ENCODE measurements at regions not wholly inside any gene's neighbourhood (a gene's known extent, or its start where the extent isn't known, plus 50 kb on each side); places are given as distances from the start of the nearest gene placed in this dataset.

DNA sequence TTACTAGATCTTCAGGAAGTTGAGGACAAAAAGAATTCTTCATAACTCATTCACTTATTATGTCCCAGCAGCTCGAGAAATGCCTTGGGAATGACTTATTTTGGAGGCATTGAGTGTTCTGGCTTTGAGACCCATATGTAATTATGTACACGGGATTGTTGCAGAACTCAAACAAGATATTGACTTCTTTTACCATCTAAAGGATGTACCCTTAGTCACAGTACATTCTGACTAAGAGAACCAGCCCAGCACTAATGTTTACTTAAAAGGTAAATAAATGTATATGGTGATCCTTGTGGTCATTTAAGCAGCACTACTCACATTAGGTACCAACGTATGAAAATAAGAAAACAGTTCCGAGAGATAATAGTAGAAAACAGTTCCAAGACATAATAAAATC, 268.9 kb downstream of the ADCYAP1 start:
- no peaks in the 10 kb centered on the region for H3K9me2 ChIP-seq (ENCODE audit: insufficient read depth)
- H3K27ac ChIP-seq (ENCODE audit: low read depth, low read length): no peak overlapping the region
- no peaks in the 10 kb centered on the region for H3K36me3 ChIP-seq (ENCODE audit: control insufficient read depth in 1 of 2, insufficient read depth in 2 of 2, low read length in 2 of 2)
- RAD21 ChIA-PET (ENCODE audit: low non-redundant PET in 1 of 2, low total read pairs in 2 of 2, uncharacterized antibody in 2 of 2, unreplicated experiment in 2 of 2): no interaction called here
- H3K4me2 ChIP-seq (ENCODE audit: low read length): no peak overlapping the region
- no TSS peak for BruUV-seq (replicated peaks)
- CTCF ChIA-PET: no interaction called here
- POLR2A ChIA-PET: no interaction called here
- ATAC-seq (no peak), DNase-seq (ENCODE audit: low read depth, low spot score) (no peak)
- no peak overlapping the region for H3K4me3 ChIP-seq (replicated peaks in 1 of 2; ENCODE audit: low read depth in 1 of 2, low read length in 2 of 2)
- TF ChIP-seq YY1 (IDR thresholded peaks at IDR 0.05; ENCODE audit: extremely low read depth, insufficient replicate concordance, low read depth, low read length): no peak
- no peak for TF ChIP-seq EZH2phosphoT487 (IDR thresholded peaks at IDR 0.05; ENCODE audit: borderline replicate concordance)
- TF ChIP-seq, protein P1, sequence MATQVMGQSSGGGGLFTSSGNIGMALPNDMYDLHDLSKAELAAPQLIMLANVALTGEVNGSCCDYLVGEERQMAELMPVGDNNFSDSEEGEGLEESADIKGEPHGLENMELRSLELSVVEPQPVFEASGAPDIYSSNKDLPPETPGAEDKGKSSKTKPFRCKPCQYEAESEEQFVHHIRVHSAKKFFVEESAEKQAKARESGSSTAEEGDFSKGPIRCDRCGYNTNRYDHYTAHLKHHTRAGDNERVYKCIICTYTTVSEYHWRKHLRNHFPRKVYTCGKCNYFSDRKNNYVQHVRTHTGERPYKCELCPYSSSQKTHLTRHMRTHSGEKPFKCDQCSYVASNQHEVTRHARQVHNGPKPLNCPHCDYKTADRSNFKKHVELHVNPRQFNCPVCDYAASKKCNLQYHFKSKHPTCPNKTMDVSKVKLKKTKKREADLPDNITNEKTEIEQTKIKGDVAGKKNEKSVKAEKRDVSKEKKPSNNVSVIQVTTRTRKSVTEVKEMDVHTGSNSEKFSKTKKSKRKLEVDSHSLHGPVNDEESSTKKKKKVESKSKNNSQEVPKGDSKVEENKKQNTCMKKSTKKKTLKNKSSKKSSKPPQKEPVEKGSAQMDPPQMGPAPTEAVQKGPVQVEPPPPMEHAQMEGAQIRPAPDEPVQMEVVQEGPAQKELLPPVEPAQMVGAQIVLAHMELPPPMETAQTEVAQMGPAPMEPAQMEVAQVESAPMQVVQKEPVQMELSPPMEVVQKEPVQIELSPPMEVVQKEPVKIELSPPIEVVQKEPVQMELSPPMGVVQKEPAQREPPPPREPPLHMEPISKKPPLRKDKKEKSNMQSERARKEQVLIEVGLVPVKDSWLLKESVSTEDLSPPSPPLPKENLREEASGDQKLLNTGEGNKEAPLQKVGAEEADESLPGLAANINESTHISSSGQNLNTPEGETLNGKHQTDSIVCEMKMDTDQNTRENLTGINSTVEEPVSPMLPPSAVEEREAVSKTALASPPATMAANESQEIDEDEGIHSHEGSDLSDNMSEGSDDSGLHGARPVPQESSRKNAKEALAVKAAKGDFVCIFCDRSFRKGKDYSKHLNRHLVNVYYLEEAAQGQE (IDR thresholded peaks at IDR 0.05; ENCODE audit: low read depth): no peak
- TF ChIP-seq SIN3A (IDR thresholded peaks at IDR 0.05; ENCODE audit: low read depth): no peak
- TF ChIP-seq POLR2A (IDR thresholded peaks at IDR 0.05; ENCODE audit: borderline replicate concordance, extremely low read depth, insufficient read depth, insufficient read length): no peak
- TF ChIP-seq ELF1 (IDR thresholded peaks at IDR 0.05; ENCODE audit: borderline replicate concordance, low read depth): no peak
- TF ChIP-seq, protein P2, sequence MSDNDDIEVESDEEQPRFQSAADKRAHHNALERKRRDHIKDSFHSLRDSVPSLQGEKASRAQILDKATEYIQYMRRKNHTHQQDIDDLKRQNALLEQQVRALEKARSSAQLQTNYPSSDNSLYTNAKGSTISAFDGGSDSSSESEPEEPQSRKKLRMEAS (IDR thresholded peaks at IDR 0.05): no peak
- TF ChIP-seq POLR2AphosphoS5 (IDR thresholded peaks at IDR 0.05; ENCODE audit: low read depth, low read length): no peak
- TF ChIP-seq SP1 (IDR thresholded peaks at IDR 0.05; ENCODE audit: low read depth): no peak
- no peak for TF ChIP-seq CBX3 (IDR thresholded peaks at IDR 0.05; ENCODE audit: low read depth)
- TF ChIP-seq, protein P3, sequence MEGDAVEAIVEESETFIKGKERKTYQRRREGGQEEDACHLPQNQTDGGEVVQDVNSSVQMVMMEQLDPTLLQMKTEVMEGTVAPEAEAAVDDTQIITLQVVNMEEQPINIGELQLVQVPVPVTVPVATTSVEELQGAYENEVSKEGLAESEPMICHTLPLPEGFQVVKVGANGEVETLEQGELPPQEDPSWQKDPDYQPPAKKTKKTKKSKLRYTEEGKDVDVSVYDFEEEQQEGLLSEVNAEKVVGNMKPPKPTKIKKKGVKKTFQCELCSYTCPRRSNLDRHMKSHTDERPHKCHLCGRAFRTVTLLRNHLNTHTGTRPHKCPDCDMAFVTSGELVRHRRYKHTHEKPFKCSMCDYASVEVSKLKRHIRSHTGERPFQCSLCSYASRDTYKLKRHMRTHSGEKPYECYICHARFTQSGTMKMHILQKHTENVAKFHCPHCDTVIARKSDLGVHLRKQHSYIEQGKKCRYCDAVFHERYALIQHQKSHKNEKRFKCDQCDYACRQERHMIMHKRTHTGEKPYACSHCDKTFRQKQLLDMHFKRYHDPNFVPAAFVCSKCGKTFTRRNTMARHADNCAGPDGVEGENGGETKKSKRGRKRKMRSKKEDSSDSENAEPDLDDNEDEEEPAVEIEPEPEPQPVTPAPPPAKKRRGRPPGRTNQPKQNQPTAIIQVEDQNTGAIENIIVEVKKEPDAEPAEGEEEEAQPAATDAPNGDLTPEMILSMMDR (IDR thresholded peaks at IDR 0.05 in 2 of 3, conservative IDR thresholded peaks at IDR 0.05 in 1 of 3; ENCODE audit: borderline replicate concordance in 1 of 3, insufficient read depth in 1 of 3, low read depth in 2 of 3, low read length in 2 of 3): no peak
- TF ChIP-seq EGR1 (IDR thresholded peaks at IDR 0.05; ENCODE audit: low read depth): no peak
- TF ChIP-seq JUND (IDR thresholded peaks at IDR 0.05): no peak
- no peak for TF ChIP-seq EZH2 (IDR thresholded peaks at IDR 0.05)
- TF ChIP-seq RAD21 (IDR thresholded peaks at IDR 0.05; ENCODE audit: low read depth): no peak
- no peak for TF ChIP-seq CEBPB (IDR thresholded peaks at IDR 0.05; ENCODE audit: low read depth)
- no peaks in the 10 kb centered on the region for H4K20me1 ChIP-seq (ENCODE audit: insufficient read depth)
- intact Hi-C loops (cut with micrococcal nuclease): no loop called here
- H3K4me1 ChIP-seq (ENCODE audit: control insufficient read depth in 1 of 2, insufficient read depth in 2 of 2, low read length in 2 of 2): no peaks in the 10 kb centered on the region
- peaks cover 20% of the 10 kb centered on the region; the same call in 1 of the 2 replicates for H3K27me3 ChIP-seq (ENCODE audit: insufficient read depth, low read length)
- H2AFZ ChIP-seq (ENCODE audit: low read depth, low read length, poor library complexity, severe bottlenecking): no peak overlapping the region
- H3K9me3 ChIP-seq (ENCODE audit: control insufficient read depth in 1 of 2, insufficient read depth in 1 of 2, low read depth in 1 of 2, low read length in 2 of 2): no peaks in the 10 kb centered on the region
- H3K9ac ChIP-seq (ENCODE audit: low read length): no peak overlapping the region
- H3K79me2 ChIP-seq (ENCODE audit: insufficient read depth, low read length): no peaks in the 10 kb centered on the region
